ENCODE measurements at regions not wholly inside any gene's neighbourhood (a gene's known extent, or its start where the extent isn't known, plus 50 kb on each side); places are given as distances from the start of the nearest gene placed in this dataset.

DNA sequence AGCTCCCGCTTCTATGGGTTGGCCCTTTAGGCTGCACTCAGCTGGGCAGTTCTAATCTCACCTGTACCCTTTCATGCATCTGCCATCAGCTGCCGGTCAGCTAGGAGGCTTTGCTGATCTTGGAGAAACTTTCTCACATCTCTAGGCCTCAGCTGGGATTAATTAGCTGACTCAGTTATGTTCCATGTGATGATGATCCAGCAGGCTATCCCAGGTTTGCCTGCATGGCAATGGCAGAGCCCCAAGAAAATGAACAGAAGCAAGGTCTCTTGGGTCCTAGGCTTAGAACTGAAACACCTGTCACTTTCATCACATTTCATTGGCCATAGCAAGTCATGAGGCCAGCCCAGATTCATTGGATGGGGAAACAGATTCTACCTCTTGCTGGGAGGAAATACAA is 304.6 kb upstream of the TBC1D5 start:
- H3K27me3 ChIP-seq (replicated peaks; ENCODE audit: insufficient read depth): no peaks in the 10 kb centered on the region
- no peak overlapping the region for H2AFZ ChIP-seq
- no peaks in the 10 kb centered on the region for H3F3A ChIP-seq (ENCODE audit: insufficient read depth)
- no peak overlapping the region for H3K9ac ChIP-seq
- WGBS, 2 experiments (ENCODE audit: low coverage in 1 of 2, low lambda C conversion rate in 2 of 2, missing lambda C conversion rate in 2 of 2): 45 to 48% methylated on average over 2 of the region's 2 CpGs
- H3K36me3 ChIP-seq (ENCODE audit: low read depth): no peaks in the 10 kb centered on the region
- H3K4me2 ChIP-seq (ENCODE audit: unreplicated experiment): no peak overlapping the region
- H3K79me2 ChIP-seq (ENCODE audit: insufficient read depth): no peaks in the 10 kb centered on the region
- H4K20me1 ChIP-seq (ENCODE audit: insufficient read depth): no peaks in the 10 kb centered on the region
- DNase-seq: peak; percentile 79
- in situ Hi-C loops (cut with MboI): no loop called here
- no peaks in the 10 kb centered on the region for H3K9me2 ChIP-seq (ENCODE audit: insufficient read depth)
- TF ChIP-seq EZH2phosphoT487 (IDR thresholded peaks at IDR 0.05; ENCODE audit: insufficient read depth, low read depth) (no peak), EZH2 (IDR thresholded peaks at IDR 0.05; ENCODE audit: insufficient read depth, poor library complexity, severe bottlenecking) (no peak)
- H3K27ac ChIP-seq: no peak overlapping the region
- no peaks in the 10 kb centered on the region for H3K4me1 ChIP-seq (ENCODE audit: insufficient read depth)
- H3K4me3 ChIP-seq: no peak overlapping the region
- H3K9me3 ChIP-seq (ENCODE audit: low read depth): no peaks in the 10 kb centered on the region

DNA sequence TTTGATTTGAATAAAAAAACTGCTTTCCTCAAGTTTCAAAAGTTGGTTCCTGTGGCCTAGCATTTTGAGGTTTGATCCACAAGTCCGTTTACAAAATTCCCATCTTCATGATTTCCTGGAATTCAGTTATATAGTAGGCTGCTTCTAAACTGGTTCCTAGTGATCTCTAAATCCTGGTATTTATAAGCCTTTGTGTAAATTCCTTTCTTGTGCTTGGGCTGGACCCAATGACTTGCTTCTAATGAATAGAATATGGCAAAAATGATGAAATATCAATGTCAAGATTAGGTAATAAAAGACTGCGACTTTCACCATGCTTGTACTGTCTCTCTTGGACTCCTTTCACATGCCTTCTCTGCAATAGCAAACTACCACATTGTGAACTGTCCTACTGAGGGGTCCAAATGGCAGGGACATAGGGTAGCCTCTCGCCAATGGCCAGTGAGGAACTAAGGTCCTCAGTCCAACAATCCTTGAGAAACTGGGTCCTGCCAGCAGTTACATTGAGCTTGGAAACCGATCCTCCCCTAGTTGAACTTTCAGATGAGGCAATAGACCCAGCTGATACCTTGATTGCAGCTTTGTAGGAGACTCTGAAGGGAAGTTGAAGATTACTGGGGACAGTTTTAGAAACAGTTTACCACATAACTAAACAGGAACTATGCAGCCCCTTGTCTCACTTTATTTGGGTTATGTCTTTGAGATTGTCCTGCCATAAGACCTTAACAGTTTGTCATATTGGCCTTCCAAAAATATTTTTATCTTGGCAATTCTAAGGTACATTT is 303.9 kb upstream of the TBC1D5 start:
- WGBS, 2 experiments (ENCODE audit: low coverage in 1 of 2, low lambda C conversion rate in 2 of 2, missing lambda C conversion rate in 2 of 2): 70 to 81% methylated on average over 4 of the region's 4 CpGs
- Histone ChIP-seq H3K79me2 (ENCODE audit: insufficient read depth) (no peaks in the 10 kb centered on the region), H3K27me3 (replicated peaks; ENCODE audit: insufficient read depth) (no peaks in the 10 kb centered on the region), H3K4me2 (ENCODE audit: unreplicated experiment) (no peak overlapping the region), H3K4me1 (ENCODE audit: insufficient read depth) (no peaks in the 10 kb centered on the region), H2AFZ (no peak overlapping the region), H3K9ac (no peak overlapping the region), H3F3A (ENCODE audit: insufficient read depth) (no peaks in the 10 kb centered on the region), H3K4me3 (no peak overlapping the region), H3K9me2 (ENCODE audit: insufficient read depth) (no peaks in the 10 kb centered on the region), H3K36me3 (ENCODE audit: low read depth) (no peaks in the 10 kb centered on the region), H4K20me1 (ENCODE audit: insufficient read depth) (no peaks in the 10 kb centered on the region), H3K9me3 (ENCODE audit: low read depth) (no peaks in the 10 kb centered on the region), H3K27ac (no peak overlapping the region)
- in situ Hi-C loops (cut with MboI): no loop called here
- TF ChIP-seq EZH2phosphoT487 (IDR thresholded peaks at IDR 0.05; ENCODE audit: insufficient read depth, low read depth) (no peak), EZH2 (IDR thresholded peaks at IDR 0.05; ENCODE audit: insufficient read depth, poor library complexity, severe bottlenecking) (no peak)
- peak; percentile 28 for DNase-seq

DNA sequence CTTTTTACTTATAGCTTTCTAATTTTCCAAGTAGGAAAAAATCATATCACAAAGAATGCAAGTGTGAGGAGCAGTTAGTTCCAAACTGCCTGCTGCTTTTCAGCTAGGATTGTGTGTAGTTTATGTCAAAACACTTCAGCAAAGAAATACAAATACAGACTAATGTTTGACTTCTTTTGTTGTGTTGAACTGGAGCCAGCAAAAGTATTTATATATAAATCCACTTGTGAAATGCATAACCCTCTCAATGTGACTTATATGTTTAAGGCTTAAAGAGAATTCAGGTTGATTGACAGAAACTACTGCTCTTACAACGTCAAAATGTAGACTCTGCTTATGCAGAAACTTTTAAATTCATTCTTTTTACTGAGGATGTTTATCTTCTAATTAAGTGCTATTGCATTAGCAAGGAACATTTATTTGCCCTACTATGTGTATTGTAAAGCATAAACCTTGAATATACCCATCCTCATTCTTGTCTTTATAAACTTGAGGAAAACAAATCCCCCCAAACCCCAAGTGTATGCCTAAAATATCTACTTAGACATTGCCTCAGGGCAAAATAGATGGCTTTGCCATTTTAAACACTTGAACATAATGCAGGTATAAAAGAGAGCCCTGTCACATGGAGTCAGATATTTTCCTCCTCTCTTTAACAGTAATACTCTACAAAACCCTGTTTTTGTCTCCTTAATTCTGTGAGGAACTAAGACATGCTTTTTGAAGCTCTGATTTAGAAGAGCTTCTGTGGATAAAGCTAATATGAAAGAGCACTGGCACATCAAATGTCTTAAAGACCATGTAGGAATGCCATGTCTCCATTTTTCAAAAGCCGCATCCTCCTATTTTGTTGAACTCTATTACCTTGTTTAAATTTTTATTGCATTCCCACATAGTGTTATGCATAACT is 302.8 kb upstream of the TBC1D5 start:
- H3K4me1 ChIP-seq (ENCODE audit: insufficient read depth): no peaks in the 10 kb centered on the region
- WGBS, 2 experiments (ENCODE audit: low coverage in 1 of 2, low lambda C conversion rate in 2 of 2, missing lambda C conversion rate in 2 of 2): 58% methylated on average over 2 of the region's 2 CpGs
- no peak overlapping the region for H3K27ac ChIP-seq
- H3K9ac ChIP-seq: no peak overlapping the region
- no peak for DNase-seq
- no peaks in the 10 kb centered on the region for H3F3A ChIP-seq (ENCODE audit: insufficient read depth)
- H3K4me3 ChIP-seq: no peak overlapping the region
- TF ChIP-seq EZH2 (IDR thresholded peaks at IDR 0.05; ENCODE audit: insufficient read depth, poor library complexity, severe bottlenecking): no peak
- no peak for TF ChIP-seq EZH2phosphoT487 (IDR thresholded peaks at IDR 0.05; ENCODE audit: insufficient read depth, low read depth)
- H3K27me3 ChIP-seq (replicated peaks; ENCODE audit: insufficient read depth): no peaks in the 10 kb centered on the region
- in situ Hi-C loops (cut with MboI): no loop called here
- no peaks in the 10 kb centered on the region for H3K79me2 ChIP-seq (ENCODE audit: insufficient read depth)
- no peaks in the 10 kb centered on the region for H3K9me2 ChIP-seq (ENCODE audit: insufficient read depth)
- no peaks in the 10 kb centered on the region for H3K36me3 ChIP-seq (ENCODE audit: low read depth)
- H3K4me2 ChIP-seq (ENCODE audit: unreplicated experiment): no peak overlapping the region
- no peak overlapping the region for H2AFZ ChIP-seq
- no peaks in the 10 kb centered on the region for H3K9me3 ChIP-seq (ENCODE audit: low read depth)
- H4K20me1 ChIP-seq (ENCODE audit: insufficient read depth): no peaks in the 10 kb centered on the region

DNA sequence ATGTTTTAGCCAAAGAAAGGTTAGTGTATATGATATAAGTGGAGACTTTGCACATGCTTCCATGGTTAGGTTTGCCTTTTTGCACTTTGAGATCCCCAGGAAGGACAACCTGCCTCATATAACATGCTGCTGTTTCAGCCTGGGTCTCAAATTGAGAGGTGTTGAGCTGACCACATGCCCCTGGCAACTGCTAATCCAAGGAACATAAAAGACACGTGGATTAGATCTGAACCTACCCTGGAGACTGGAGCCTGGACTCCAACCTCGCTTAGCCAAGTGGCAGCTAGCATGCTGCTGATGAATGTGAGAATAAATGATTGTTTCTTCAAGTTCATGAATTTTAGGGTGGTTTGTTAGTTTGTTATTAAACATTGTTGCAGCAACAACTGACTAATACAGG is 301.8 kb upstream of the TBC1D5 start:
- no peak overlapping the region for H2AFZ ChIP-seq
- no peaks in the 10 kb centered on the region for H3K9me2 ChIP-seq (ENCODE audit: insufficient read depth)
- no peaks in the 10 kb centered on the region for H3K79me2 ChIP-seq (ENCODE audit: insufficient read depth)
- H3K27ac ChIP-seq: no peak overlapping the region
- no peak overlapping the region for H3K4me3 ChIP-seq
- H3F3A ChIP-seq (ENCODE audit: insufficient read depth): no peaks in the 10 kb centered on the region
- H3K27me3 ChIP-seq (replicated peaks; ENCODE audit: insufficient read depth): no peaks in the 10 kb centered on the region
- TF ChIP-seq EZH2phosphoT487 (IDR thresholded peaks at IDR 0.05; ENCODE audit: insufficient read depth, low read depth) (no peak), EZH2 (IDR thresholded peaks at IDR 0.05; ENCODE audit: insufficient read depth, poor library complexity, severe bottlenecking) (no peak)
- no peaks in the 10 kb centered on the region for H4K20me1 ChIP-seq (ENCODE audit: insufficient read depth)
- no peak overlapping the region for H3K9ac ChIP-seq
- H3K36me3 ChIP-seq (ENCODE audit: low read depth): no peaks in the 10 kb centered on the region
- H3K4me2 ChIP-seq (ENCODE audit: unreplicated experiment): no peak overlapping the region
- no peaks in the 10 kb centered on the region for H3K9me3 ChIP-seq (ENCODE audit: low read depth)
- 38 to 46% methylated on average over 2 of the region's 2 CpGs for WGBS, 2 experiments (ENCODE audit: low coverage in 1 of 2, low lambda C conversion rate in 2 of 2, missing lambda C conversion rate in 2 of 2)
- no peak for DNase-seq
- H3K4me1 ChIP-seq (ENCODE audit: insufficient read depth): no peaks in the 10 kb centered on the region
- in situ Hi-C loops (cut with MboI): no loop called here
